Left hindlimb (tissue), 1 donor: ENCODE measurements at regions not wholly inside any gene's neighbourhood (a gene's known extent, or its start where the extent isn't known, plus 50 kb on each side); places are given as distances from the start of the nearest gene placed in this dataset.

Source experiments
- DNase-seq: peaks from one replicate; pipeline ENCODE4 v3.0.0-alpha.2; 2018

GRCh38 chr10:3226960-3227744 is 54.6 kb upstream of the PITRM1 start:
- no peak for DNase-seq

- no peak for DNase-seq
Observed at GRCh38 chr10:3225561-3225960, 53.0 kb upstream of the PITRM1 start.

DNA sequence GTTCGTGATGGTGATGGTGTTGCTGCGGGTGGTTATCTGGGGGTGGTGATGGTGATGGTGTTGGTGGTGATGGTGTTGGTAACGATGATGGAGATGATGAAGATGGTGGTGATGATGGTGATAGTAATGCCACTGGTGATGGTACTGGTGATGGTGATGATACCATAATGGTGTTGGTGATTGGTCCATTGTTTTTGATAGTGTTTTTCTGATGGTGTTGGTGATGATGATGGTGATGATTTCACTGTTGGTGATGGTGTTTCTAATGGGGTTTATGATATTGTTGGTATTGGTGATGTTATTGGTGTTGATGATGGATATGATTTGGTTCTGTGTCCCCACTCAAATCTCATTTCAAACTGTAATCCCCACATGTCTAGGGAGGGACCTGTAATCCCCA is 51.7 kb upstream of the PITRM1 start:
- no peak for DNase-seq

DNA sequence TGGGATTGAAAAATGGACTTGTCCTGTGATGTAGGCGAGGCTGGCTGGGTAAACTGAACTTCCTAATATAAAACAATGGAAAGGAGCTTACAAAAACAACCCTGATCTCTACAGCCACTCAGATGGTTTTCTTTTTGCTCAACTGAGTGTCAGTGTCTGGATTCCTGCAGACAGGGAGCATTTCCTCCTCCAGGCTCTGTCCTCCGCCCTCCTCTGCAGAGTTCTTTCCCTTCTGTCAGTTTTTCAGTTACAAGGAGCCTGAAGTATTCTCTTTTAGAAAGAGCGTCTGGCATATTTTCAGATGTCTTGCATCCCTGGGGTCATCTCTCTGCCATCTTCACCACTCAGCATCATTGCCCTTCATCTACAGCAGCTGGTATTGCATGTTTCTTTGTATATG is 50.0 kb upstream of the PITRM1 start:
- no peak for DNase-seq
